GM21447 (cell line): ENCODE measurements at regions not wholly inside any gene's neighbourhood (a gene's known extent, or its start where the extent isn't known, plus 50 kb on each side); places are given as distances from the start of the nearest gene placed in this dataset.

ENCODE experiments used
- ATAC-seq: cut with Tn5 transposase; IDR thresholded peaks from one replicate; pipeline ENCODE4 v1.9.1; 2021; ENCODE audit not compliant: unreplicated experiment

DNA sequence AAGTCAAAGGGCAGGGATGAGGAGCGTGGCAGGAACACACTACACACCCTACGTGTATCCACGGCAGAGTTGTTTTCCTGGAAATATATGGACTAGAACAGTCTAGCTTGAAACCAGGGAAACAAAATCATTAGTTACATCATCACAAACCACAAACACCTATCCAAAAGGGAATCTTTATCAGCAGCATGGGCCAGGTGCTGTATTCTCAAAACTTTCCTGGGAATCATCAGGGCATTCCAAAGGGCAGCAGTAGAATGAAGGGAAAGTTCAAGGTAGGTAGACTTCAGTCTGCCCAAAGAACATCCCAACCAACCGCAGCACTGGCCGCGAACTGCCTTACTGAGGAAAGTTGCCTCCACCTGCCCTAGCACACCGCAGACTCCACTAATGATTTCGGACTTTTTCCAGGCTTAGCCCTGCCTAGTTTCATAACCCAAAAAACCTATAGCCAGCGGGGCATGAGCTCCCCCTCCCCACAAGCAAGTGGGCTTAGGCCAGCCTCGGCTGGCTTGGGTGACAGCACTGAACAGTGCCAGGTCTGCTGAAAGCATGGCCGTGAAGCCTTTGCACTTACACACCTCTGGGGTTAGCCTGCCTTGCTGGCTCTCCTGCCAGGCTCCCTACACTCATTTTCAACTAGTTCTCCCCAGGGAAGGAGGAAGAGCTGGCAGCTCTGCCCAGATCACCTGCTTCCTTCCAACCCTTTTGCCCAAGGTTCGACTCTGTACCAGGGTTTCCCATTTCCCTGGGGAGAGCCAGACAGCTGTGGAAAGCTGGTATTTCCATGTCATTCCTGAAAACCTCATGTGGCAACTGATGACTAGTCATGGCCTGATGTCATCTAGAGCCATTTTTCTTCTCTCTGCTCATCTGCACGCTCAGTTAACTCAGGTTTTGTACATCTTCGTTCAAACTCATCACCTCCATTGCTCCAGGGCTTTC is 77.3 kb upstream of the UBAC2 start:
- ATAC-seq: no peak

GRCh38 chr13:99124046-99124400 is 76.6 kb upstream of the UBAC2 start:
- no peak for ATAC-seq

- peak; percentile 73 for ATAC-seq
Observed at GRCh38 chr13:99124794-99125316, 75.8 kb upstream of the UBAC2 start.

GRCh38 chr13:99125326-99125915 is 75.2 kb upstream of the UBAC2 start:
- no peak for ATAC-seq

DNA sequence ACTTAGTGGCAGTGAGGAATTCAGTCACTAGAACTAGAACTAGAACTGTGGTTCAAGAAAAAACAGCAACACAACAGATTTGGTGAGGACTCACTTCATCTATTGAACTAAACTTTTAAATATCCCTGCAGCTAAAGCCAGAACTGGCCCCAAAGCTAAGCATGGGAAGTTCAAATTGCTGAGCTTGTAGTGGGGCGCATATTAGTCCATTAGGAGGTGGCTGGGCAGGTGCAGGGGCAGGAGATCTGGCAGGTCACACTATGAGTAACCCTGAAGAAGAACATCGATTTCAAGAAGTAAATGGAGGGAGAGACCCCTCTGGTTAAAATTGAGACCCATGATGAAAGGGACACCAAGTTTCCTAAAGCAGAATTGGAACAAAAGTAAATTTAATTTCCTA is 73.8 kb upstream of the UBAC2 start:
- no peak for ATAC-seq

- ATAC-seq: no peak
Observed at GRCh38 chr13:99129050-99129449, 71.6 kb upstream of the UBAC2 start.

DNA sequence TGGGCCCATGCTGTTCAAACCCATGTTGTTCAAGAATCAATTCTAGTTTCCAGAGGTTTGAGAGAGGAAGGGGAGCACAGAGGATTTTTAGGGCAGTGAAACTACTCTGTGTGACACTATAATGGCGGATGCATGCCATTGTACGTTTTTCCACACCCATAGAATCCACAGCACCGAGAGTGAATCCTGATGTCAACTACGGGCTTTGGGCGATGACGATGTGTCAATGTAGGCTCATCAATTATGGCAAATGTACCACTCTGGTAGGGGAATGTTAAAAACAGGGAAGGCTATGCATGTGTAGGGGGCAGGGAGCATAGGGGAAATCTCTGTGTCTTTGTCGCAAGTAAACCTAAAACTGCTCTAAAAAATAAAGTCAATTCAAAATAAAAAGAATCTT is 70.7 kb upstream of the UBAC2 start:
- no peak for ATAC-seq

DNA sequence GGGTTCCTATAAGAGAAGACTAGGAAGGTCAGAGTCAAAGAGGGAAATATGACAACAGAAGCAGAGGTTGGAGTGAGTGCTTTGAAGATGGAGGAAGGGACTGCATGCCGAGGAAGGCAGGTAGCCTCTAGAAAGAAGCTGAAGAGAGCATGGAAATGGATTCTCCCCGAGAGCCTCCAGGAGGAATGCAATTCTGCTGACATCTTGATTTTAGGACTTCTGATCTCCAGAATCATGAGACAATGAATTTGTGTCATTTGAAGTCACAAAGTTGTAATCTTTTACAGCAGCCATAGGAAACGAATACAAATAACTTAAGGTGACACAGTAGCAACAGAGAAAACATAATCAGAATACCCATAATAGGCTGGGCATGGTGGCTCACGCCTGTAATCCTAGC is 69.2 kb upstream of the UBAC2 start:
- no peak for ATAC-seq

DNA sequence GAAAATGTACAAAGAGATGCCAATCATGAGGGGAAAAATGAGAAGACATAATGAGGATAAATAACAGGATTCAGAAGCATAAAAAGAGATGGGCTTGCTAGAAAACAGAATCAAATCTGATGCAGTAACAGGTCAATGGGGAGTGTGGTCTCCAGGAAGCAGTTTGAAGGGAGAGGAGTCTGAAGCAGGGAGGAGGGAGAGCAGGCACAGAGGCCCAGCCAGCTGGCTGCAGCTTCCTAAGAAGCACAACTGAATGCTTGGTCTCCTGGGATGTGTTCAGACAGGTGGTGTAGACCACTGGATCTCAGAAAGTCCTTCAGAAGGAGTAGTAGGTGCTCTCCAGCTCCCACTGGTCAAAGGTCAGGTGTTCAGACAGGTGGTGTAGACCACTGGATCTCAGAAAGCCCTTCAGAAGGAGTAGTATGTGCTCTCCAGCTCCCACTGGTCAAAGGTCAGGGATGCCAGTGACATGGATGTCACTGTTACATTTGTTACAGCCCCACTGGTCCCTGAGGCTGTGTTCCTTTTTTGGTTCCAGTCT is 68.3 kb upstream of the UBAC2 start:
- ATAC-seq: no peak

DNA sequence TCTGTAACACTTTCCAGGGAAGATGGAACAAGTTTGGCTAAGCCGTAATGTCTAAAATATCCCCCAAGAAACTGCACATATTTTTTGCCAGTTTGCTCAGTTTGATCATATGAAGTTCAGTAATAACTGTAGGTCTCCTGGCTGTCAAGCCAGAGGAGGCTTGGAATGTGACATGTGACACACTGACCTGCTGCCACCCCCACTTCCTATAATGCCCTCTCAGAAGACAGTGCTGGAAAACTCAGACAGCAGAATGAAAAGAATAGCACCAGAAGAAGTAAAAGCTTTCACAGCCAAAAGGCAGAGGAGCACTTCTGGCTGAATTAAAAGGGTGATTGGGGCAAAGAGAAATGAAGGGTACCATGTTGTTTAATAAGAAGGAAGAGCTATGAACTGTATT is 67.4 kb upstream of the UBAC2 start:
- no peak for ATAC-seq

DNA sequence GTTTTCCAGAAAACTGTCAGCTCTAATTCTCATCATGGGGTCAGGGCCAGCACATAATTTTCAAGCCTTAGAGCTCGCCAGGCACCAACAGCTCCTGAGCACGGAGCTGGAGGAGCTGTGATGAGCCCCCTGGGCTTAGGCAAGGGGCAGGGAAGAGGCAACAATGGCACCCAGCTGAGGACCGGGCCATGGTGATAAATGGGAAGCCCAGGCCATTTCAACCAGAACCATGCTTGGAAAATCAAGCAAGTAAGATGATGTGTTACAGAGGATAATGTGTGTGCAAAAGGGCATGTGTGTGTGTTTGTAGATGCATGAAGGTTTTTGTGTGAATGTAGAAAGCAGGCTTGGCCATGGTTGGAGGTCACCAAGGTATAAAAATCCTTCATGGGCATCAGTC is 66.8 kb upstream of the UBAC2 start:
- ATAC-seq: no peak

DNA sequence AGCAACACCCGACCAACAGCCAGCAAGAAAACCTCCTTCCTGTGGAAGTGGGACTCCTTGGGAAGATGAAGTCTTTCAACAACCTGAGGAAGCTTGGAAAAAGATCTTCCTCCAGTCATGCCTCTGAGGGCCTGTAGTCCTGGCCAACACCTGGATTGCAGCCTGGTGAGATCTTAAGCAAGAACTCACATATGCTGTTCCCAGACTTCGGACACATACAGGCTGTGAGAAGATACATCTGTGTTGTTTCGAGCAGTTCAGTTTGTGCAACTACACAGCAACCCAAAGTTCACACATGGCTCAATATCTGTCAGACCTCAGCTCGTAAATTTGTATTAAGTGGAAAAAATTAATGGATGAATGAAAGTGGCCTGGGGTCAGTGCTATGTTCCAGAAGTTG is 65.1 kb upstream of the UBAC2 start:
- ATAC-seq: no peak

- no peak for ATAC-seq
Observed at GRCh38 chr13:99136427-99136954, 64.2 kb upstream of the UBAC2 start.

DNA sequence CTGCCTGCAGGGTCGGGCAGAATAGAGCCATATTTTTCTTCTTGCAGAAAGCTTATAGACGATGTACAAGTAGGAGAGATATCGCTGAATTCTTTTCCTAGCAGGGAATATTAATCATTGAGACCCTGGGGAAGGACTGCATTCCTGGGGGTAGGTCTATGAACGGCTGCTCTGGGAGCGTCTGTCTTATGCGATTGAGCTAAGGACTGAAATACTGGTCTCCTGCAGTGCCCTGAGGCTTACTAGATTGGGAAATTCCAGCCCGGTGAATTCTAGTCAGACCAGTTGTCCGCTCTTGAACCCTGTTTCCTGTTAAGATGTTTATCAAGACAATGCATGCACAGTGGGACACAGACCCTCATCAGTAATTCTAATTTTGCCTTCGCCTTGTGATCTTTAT is 59.8 kb upstream of the UBAC2 start:
- no peak for ATAC-seq

- no peak for ATAC-seq
Observed at GRCh38 chr13:99143904-99144303, 56.8 kb upstream of the UBAC2 start.

DNA sequence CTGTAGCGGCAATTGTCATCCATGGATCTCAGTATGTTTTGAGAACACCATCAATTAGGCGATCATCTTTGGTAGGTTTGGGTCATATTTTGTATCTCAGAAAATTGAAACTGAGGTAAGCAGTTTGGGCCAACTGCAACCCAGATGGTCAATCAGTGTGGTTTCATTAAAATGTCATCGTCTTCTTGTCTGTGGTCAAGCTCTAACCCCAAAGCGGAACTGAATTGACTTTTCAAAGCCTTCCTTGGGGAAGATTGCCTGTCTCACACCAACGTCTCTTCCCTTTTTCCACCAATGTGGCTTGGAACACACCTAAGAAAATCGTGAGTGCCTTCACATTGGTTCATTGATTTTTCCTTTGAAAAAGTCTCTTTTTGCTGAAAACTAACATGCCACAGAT is 56.3 kb upstream of the UBAC2 start:
- ATAC-seq: no peak

GRCh38 chr13:99145461-99145860 is 55.2 kb upstream of the UBAC2 start:
- ATAC-seq: no peak

GRCh38 chr13:99150575-99151361 is 49.9 kb upstream of the UBAC2 start:
- ATAC-seq: no peak
